IPS DF 4.7 (cell line): ENCODE measurements at regions not wholly inside any gene's neighbourhood (a gene's known extent, or its start where the extent isn't known, plus 50 kb on each side); places are given as distances from the start of the nearest gene placed in this dataset.

ENCODE experiments used
- DNase-seq: peaks from one replicate; pipeline ENCODE4 v3.0.0-alpha.2; 2013; ENCODE audit warnings: low spot score; ENCODE audit errors: extremely low read depth

GRCh38 chr17:33765871-33766270 is 472.8 kb upstream of the ASIC2 start:
- no peak for DNase-seq

GRCh38 chr17:33766721-33767120 is 473.6 kb upstream of the ASIC2 start:
- DNase-seq, result no peak

GRCh38 chr17:33769066-33769465 is 476.0 kb upstream of the ASIC2 start:
- DNase-seq, result no peak

GRCh38 chr17:33776304-33776703 is 478.8 kb upstream of the CCL2 start:
- no peak for DNase-seq

- DNase-seq, result no peak
Measured at GRCh38 chr17:33776903-33777302, 478.2 kb upstream of the CCL2 start.

- no peak for DNase-seq
Measured at GRCh38 chr17:33777674-33778073, 477.4 kb upstream of the CCL2 start.

- no peak for DNase-seq
Measured at GRCh38 chr17:33778505-33779233, 476.4 kb upstream of the CCL2 start.

GRCh38 chr17:33779234-33779591 is 475.9 kb upstream of the CCL2 start:
- peak; percentile 22 for DNase-seq

- DNase-seq, result no peak
Measured at GRCh38 chr17:33785281-33785680, 469.8 kb upstream of the CCL2 start.

- DNase-seq, result no peak
Measured at GRCh38 chr17:33786478-33786877, 468.6 kb upstream of the CCL2 start.

GRCh38 chr17:33789658-33790057 is 465.4 kb upstream of the CCL2 start:
- no peak for DNase-seq

- no peak for DNase-seq
Measured at GRCh38 chr17:33797181-33797580, 457.9 kb upstream of the CCL2 start.

- DNase-seq, result no peak
Measured at GRCh38 chr17:33798308-33798707, 456.8 kb upstream of the CCL2 start.

- DNase-seq, result no peak
Measured at GRCh38 chr17:33802349-33803198, 452.5 kb upstream of the CCL2 start.

GRCh38 chr17:33803199-33803685 is 451.8 kb upstream of the CCL2 start:
- no peak for DNase-seq

GRCh38 chr17:33803686-33804085 is 451.4 kb upstream of the CCL2 start:
- DNase-seq, result no peak

GRCh38 chr17:33804401-33804800 is 450.7 kb upstream of the CCL2 start:
- no peak for DNase-seq

GRCh38 chr17:33806631-33807030 is 448.5 kb upstream of the CCL2 start:
- DNase-seq, result no peak

- no peak for DNase-seq
Measured at GRCh38 chr17:33809748-33810147, 445.3 kb upstream of the CCL2 start.

- DNase-seq, result no peak
Measured at GRCh38 chr17:33811004-33811760, 443.9 kb upstream of the CCL2 start.

- no peak for DNase-seq
Measured at GRCh38 chr17:33811984-33812577, 443.0 kb upstream of the CCL2 start.

GRCh38 chr17:33814852-33815251 is 440.2 kb upstream of the CCL2 start:
- DNase-seq, result no peak
